Mesenteric fat pad (tissue), 1 donor: ENCODE measurements at regions not wholly inside any gene's neighbourhood (a gene's known extent, or its start where the extent isn't known, plus 50 kb on each side); places are given as distances from the start of the nearest gene placed in this dataset.

Experiments
- DNase-seq: peaks from one replicate; pipeline ENCODE4 v3.0.0-alpha.2; 2020; ENCODE audit warnings: low spot score
- donor health status: DM: yes; HTN: yes; CAD: no.

DNA sequence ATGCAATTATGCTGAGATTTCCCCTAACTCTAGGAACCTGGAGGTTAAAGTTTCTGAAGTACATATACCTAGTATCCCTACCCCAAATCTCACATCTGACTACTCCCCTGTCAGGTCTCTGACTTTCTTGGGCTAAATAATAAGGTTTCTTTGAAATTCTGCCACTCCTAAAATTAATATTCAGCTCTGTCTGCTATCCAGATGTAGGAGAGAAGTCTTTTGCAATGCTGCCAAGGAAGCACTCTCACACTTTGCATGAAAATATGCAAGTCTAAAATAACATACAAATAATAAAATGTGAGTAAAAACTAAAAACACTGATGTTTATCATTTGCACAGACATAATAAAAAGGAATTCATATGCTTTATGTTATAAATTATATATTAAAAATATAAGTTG is 196.9 kb upstream of the LRFN5 start:
- DNase-seq, result no peak

DNA sequence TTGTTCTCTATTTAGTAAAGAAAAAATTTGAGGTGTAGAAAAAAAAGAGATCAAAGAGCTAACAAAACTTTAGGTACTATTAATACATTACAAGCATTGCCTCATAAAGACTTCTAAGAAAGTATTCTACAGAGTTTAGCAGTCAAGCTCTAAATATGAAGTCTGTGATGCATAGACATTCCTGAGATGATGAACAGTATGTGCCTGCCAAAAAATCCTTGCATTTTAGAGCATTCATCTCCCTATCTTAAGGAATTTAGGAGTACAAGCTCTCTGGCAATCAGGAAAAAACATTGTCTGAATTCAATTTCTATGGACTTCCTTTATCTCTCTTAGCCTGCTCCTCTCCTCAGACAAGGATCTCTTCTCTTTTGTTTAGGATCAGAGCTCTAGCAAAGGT is 202.6 kb upstream of the LRFN5 start:
- DNase-seq, result no peak

DNA sequence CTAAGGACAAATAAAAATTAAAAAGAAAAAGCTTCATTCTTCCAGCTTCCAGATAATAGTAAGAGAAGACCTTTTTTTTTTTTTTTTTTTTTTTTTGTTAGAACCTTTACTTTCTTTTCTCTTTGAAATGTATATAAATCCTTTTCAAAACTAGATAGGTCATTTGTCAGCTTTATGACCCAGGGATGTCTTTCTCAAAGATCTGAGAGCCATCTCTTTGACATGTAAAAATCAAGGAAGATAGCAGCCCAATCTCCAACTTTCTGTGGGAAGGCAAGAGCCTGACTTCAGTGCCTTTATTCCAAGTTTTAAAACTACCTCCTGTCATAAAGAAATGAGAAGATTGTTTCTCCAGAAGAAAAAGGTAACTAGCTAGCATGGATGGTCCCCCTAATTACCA is 203.3 kb upstream of the LRFN5 start:
- DNase-seq, result no peak

GRCh38 chr14:41397926-41398325 is 208.8 kb upstream of the LRFN5 start:
- no peak for DNase-seq

- no peak for DNase-seq
These were observed 213.2 kb upstream of the LRFN5 start for GRCh38 chr14:41393512-41393911.

DNA sequence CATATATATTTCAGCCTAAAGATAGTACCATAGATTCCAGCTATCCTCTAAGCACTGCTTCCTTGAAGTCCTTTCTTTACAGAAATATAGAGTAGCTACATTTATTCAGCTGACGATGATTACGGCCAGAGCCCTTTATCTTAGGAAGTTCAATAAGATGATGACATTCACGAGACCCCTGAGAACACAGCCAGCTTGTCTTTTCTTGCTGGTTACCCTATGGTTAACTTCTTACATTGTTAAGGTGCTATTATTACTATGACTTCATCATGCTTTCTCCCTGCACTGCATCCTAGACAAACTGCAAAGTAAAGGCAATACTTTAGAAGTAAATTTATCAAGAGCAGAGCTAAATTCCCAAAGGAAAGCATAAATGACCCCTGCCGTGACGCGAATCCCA is 214.4 kb upstream of the LRFN5 start:
- DNase-seq, result no peak

DNA sequence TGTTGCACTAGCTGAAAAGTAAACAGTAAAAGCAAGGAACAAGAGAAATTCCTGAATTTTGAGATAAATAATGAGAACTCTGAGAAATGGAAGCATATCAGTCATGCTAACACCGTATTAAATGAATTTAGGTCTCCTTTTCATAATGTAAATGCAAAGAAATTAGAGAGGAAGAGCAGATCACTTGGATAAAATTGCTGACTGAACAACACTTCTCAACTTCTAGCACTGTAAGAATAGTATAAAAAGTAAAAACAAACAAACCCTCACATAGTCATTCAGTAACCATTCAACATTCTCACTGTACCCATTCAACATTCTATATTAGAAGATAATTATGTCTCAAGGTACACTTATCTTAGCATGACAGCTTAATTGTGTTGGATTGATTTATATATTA is 217.3 kb upstream of the LRFN5 start:
- DNase-seq, result no peak

GRCh38 chr14:41385797-41386196 is 220.9 kb upstream of the LRFN5 start:
- DNase-seq, result no peak

DNA sequence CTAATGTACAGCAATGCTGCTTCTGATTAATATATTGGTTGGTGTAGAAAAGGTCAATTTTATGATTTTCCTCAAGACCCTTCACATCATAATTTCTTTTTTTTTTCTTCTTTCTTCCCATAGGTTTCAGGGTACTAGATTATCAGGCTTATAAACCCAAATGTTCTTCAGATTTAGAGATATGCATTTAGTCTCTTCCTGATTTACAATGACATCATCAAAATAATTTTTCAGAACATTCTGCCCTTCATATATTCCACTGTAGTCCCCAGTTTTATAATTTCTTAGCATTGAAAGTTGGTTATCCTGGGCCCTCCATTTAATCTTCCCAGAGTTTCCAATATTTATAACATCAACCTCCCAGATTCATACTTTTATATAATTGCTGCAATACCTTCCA is 226.7 kb upstream of the LRFN5 start:
- DNase-seq, result no peak

GRCh38 chr14:41378526-41378925 is 228.2 kb upstream of the LRFN5 start:
- DNase-seq, result no peak

GRCh38 chr14:41377932-41378331 is 228.7 kb upstream of the LRFN5 start:
- no peak for DNase-seq

DNA sequence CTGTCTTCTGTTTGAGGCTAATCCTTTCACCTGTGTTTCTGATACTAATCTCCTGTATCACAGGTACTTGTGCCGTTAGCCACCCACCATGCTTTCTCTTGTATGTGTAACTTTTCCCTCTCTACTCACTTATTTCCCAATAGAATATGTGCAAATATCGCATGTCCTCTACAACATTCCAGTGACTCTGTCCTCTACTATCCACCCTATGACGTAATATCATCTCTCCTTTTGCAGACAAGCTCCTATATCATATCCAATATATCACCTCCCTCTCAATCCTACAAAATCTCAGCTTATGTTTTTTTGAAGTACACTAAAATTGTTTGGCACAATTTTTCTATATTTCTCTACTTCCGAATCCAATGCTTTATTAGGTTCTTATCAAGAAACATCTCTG is 232.6 kb upstream of the LRFN5 start:
- DNase-seq, result no peak

- DNase-seq, result no peak
These were observed 244.5 kb upstream of the LRFN5 start for GRCh38 chr14:41362139-41362538.

GRCh38 chr14:41360126-41360525 is 246.6 kb upstream of the LRFN5 start:
- no peak for DNase-seq

DNA sequence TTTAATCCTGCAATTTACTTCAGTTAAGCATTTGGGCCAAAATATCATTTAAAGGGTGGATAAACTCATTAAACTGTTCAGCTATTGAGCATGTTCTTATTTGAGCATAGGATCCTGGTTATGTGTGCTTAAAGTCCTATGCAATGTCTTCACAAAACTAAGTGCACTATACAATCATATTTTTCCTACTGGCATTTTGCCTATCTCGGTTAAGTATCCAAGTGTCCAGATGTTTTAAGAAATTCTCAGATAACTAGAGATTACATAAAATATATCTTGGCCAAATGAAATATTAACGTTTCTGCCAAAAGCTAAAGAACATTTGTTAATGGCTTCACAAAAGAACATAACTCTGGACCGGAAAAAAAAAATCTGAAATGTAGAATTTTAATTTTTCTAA is 250.8 kb upstream of the LRFN5 start:
- DNase-seq, result no peak

DNA sequence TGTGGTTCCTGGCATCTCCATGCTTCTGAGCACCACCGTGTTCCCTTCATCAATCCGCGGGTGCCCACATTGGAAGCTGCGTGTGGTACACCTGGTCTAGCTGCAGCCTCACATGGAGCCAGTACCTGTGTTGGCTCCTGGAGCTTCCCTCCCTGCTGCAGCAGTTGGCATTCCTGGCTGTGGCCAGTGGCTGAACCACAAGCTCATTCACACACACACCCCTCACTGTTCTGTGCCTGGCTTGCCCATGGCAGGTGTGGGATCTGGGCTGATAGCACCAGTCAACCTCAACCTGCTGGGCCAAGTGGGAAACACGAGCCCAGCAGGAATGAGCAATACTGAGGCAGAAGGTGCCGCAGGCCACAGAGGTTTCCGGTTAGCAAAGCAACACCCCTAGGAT is 256.2 kb upstream of the LRFN5 start:
- DNase-seq, result no peak

- DNase-seq, result no peak
These were observed 257.3 kb upstream of the LRFN5 start for GRCh38 chr14:41349289-41349910.

DNA sequence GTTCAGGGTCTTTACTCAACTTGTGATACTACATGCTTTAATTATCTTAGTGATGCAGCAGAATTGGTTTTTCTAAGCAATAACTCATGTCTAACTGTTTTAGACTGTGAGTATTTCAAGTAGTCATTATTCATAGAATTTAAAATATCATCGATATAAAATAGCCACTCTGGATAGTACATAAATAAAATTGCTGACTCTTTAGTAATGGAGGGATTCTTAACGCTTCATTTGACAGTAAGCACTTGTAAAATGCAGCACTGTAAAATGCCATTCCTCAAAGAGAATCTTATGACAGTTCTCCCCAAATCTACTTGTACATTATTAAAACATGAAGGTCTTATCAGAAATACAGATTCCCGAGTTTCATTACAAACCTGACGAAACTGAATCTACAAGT is 262.8 kb upstream of the LRFN5 start:
- no peak for DNase-seq

DNA sequence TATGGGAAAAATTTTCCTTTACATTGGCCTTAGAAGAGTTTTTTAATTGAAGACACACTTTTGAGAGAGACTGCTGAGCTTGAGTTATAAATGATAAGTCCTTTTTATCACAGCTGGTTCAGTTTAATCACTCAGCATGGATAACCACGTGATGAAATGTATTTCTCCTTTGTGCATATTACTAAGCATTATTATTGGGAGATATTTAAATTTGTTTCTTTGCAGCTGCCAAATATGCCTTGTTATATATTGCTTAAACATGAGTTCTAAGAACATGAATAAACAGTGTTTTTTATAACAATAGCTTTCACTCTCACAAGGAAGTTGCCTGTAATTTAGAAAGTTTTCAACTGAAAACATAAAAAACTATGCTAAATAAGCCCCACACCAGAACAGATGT is 293.5 kb upstream of the LRFN5 start:
- no peak for DNase-seq

- no peak for DNase-seq
These were observed 303.2 kb upstream of the LRFN5 start for GRCh38 chr14:41303506-41303905.

DNA sequence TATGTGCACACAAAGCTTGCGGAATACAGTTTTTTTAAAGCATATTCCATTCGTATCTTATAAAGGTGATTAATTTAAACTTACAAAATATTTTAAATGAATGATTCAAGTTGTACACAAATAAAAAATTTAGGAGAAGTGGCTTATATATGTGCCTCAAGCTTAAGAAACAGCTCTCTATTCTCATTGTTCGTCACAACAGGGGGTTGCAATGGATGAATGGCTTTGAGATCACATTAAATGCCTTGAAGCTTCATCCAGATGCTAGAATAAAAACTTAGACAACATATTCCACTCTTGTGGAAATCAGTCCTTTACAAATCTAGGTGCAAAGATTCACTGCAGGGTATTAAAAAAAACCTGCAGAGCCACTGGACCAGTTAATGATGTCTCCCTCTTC is 303.9 kb upstream of the LRFN5 start:
- DNase-seq, result no peak

DNA sequence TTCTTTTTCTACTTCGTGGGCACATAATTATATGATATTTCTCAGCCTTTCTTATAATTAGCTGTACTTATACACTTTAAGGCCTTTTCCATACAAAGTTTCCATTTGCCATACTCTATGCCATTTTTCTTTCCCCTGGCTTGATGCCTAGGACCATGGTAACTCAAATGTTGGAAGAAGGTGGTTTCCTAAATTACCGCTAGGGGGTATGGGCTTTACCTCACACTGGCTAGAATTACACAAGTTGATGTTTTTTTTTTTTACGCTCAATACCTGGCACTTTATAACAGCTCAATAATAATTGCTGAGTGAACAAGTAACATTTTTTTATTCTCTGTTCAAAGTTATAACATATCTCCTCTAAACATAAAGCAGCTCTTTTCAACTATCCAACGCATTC is 306.8 kb upstream of the LRFN5 start:
- DNase-seq, result no peak

- no peak for DNase-seq
These were observed 308.4 kb upstream of the LRFN5 start for GRCh38 chr14:41298328-41298690.
